ENCODE measurements at regions not wholly inside any gene's neighbourhood (a gene's known extent, or its start where the extent isn't known, plus 50 kb on each side); places are given as distances from the start of the nearest gene placed in this dataset.

- BruUV-seq (replicated peaks): no TSS peak
- ChIA-PET CTCF (no interaction called here), POLR2A (no interaction called here)
- no peak overlapping the region for H3K4me2 ChIP-seq (ENCODE audit: insufficient read depth, low read length)
- H3K9me1 ChIP-seq (replicated peaks; ENCODE audit: control insufficient read depth, extremely low read depth, insufficient read depth, low read length): no peaks in the 10 kb centered on the region
- no peak overlapping the region for H3K27ac ChIP-seq (ENCODE audit: insufficient read depth, low read depth, low read length)
- dilution Hi-C loops (cut with MboI; ENCODE audit: extremely low pct_ligation_motif_present, low sequenced_read_pairs) (no loop called here), intact Hi-C loops (cut with micrococcal nuclease) (no loop called here)
- no peaks in the 10 kb centered on the region for H3K27me3 ChIP-seq (ENCODE audit: control insufficient read depth in 2 of 2, insufficient read depth in 2 of 2, low read length in 2 of 2)
- no peaks in the 10 kb centered on the region for H3K79me2 ChIP-seq (ENCODE audit: control insufficient read depth, insufficient read depth, low read length)
- DNase-seq (ENCODE audit: low read depth, low spot score) (no peak), FAIRE-seq (no peak)
- H3K9me3 ChIP-seq (replicated peaks; ENCODE audit: control insufficient read depth, insufficient read depth, low read length): no peaks in the 10 kb centered on the region
- no peak overlapping the region for H2AFZ ChIP-seq (ENCODE audit: low read depth, low read length)
- H3K9ac ChIP-seq (replicated peaks; ENCODE audit: extremely low read depth, insufficient read depth, low read length): no peak overlapping the region
- no peaks in the 10 kb centered on the region for H3K36me3 ChIP-seq (ENCODE audit: control insufficient read depth in 2 of 2, extremely low read depth in 1 of 2, insufficient read depth in 2 of 2, low read length in 2 of 2)
- no peak for TF ChIP-seq GATA2 (IDR thresholded peaks at IDR 0.05; ENCODE audit: insufficient read depth, insufficient read length, low read depth, low read length)
- TF ChIP-seq POLR2AphosphoS5 (IDR thresholded peaks at IDR 0.05; ENCODE audit: insufficient read depth, low read depth, low read length): no peak
- TF ChIP-seq MYC (IDR thresholded peaks at IDR 0.05; ENCODE audit: low read depth, low read length): no peak
- TF ChIP-seq FOS (IDR thresholded peaks at IDR 0.05; ENCODE audit: borderline replicate concordance, insufficient read depth, low read length): no peak
- no peaks in the 10 kb centered on the region for H3K4me1 ChIP-seq (ENCODE audit: control insufficient read depth, extremely low read depth, insufficient read depth, low read length)
- H3K4me3 ChIP-seq (replicated peaks in 1 of 3; ENCODE audit: insufficient read depth in 1 of 3, low read depth in 1 of 3, low read length in 3 of 3): no peak overlapping the region
- H4K20me1 ChIP-seq (replicated peaks; ENCODE audit: control insufficient read depth, extremely low read depth, insufficient read depth, low read length): no peaks in the 10 kb centered on the region
Observed at GRCh38 chr2:154910701-154911100, 212.2 kb downstream of the KCNJ3 start.

GRCh38 chr2:154908327-154908726, 209.8 kb downstream of the KCNJ3 start:
- no peak overlapping the region for H2AFZ ChIP-seq (ENCODE audit: low read depth, low read length)
- FAIRE-seq: no peak

More at GRCh38 chr2:154908327-154908726, 209.8 kb downstream of the KCNJ3 start:
- Histone ChIP-seq H4K20me1 (replicated peaks; ENCODE audit: control insufficient read depth, extremely low read depth, insufficient read depth, low read length) (no peaks in the 10 kb centered on the region), H3K4me2 (ENCODE audit: insufficient read depth, low read length) (no peak overlapping the region), H3K36me3 (ENCODE audit: control insufficient read depth in 2 of 2, extremely low read depth in 1 of 2, insufficient read depth in 2 of 2, low read length in 2 of 2) (no peaks in the 10 kb centered on the region), H3K4me1 (ENCODE audit: control insufficient read depth, extremely low read depth, insufficient read depth, low read length) (no peaks in the 10 kb centered on the region), H3K4me3 (replicated peaks in 1 of 3; ENCODE audit: insufficient read depth in 1 of 3, low read depth in 1 of 3, low read length in 3 of 3) (no peak overlapping the region), H3K79me2 (ENCODE audit: control insufficient read depth, insufficient read depth, low read length) (no peaks in the 10 kb centered on the region), H3K9me3 (replicated peaks; ENCODE audit: control insufficient read depth, insufficient read depth, low read length) (no peaks in the 10 kb centered on the region), H3K27me3 (ENCODE audit: control insufficient read depth in 2 of 2, insufficient read depth in 2 of 2, low read length in 2 of 2) (no peaks in the 10 kb centered on the region), H3K9me1 (replicated peaks; ENCODE audit: control insufficient read depth, extremely low read depth, insufficient read depth, low read length) (no peaks in the 10 kb centered on the region), H3K27ac (ENCODE audit: insufficient read depth, low read depth, low read length) (no peak overlapping the region), H3K9ac (replicated peaks; ENCODE audit: extremely low read depth, insufficient read depth, low read length) (no peak overlapping the region)
- CTCF ChIA-PET: no interaction called here
- TF ChIP-seq POLR2A (IDR thresholded peaks at IDR 0.05; ENCODE audit: low read depth, low read length): no peak
- TF ChIP-seq CTCF (IDR thresholded peaks at IDR 0.05; ENCODE audit: extremely low read depth in 1 of 2, insufficient read depth in 1 of 2, low read depth in 1 of 2, low read length in 2 of 2): no peak
- TF ChIP-seq FOS (IDR thresholded peaks at IDR 0.05; ENCODE audit: borderline replicate concordance, insufficient read depth, low read length): no peak
- no peak for TF ChIP-seq EZH2 (IDR thresholded peaks at IDR 0.05; ENCODE audit: borderline replicate concordance, low read depth, low read length, severe bottlenecking)
- TF ChIP-seq MYC (IDR thresholded peaks at IDR 0.05; ENCODE audit: low read depth, low read length): no peak
- no peak for TF ChIP-seq POLR2AphosphoS5 (IDR thresholded peaks at IDR 0.05; ENCODE audit: insufficient read depth, low read depth, low read length)
- TF ChIP-seq GATA2 (IDR thresholded peaks at IDR 0.05; ENCODE audit: insufficient read depth, insufficient read length, low read depth, low read length): no peak
- TF ChIP-seq MAX (IDR thresholded peaks at IDR 0.05; ENCODE audit: insufficient read depth, insufficient read length): no peak
- no peak for TF ChIP-seq JUN (IDR thresholded peaks at IDR 0.05; ENCODE audit: borderline replicate concordance, insufficient read depth, insufficient read length, low read depth)
- POLR2A ChIA-PET: no interaction called here
- intact Hi-C loops (cut with micrococcal nuclease): no loop called here
- BruUV-seq (replicated peaks): no TSS peak
- dilution Hi-C loops (cut with MboI; ENCODE audit: extremely low pct_ligation_motif_present, low sequenced_read_pairs): no loop called here
- DNase-seq (ENCODE audit: low read depth, low spot score): no peak
